ENCODE measurements at regions not wholly inside any gene's neighbourhood (a gene's known extent, or its start where the extent isn't known, plus 50 kb on each side); places are given as distances from the start of the nearest gene placed in this dataset.

DNA sequence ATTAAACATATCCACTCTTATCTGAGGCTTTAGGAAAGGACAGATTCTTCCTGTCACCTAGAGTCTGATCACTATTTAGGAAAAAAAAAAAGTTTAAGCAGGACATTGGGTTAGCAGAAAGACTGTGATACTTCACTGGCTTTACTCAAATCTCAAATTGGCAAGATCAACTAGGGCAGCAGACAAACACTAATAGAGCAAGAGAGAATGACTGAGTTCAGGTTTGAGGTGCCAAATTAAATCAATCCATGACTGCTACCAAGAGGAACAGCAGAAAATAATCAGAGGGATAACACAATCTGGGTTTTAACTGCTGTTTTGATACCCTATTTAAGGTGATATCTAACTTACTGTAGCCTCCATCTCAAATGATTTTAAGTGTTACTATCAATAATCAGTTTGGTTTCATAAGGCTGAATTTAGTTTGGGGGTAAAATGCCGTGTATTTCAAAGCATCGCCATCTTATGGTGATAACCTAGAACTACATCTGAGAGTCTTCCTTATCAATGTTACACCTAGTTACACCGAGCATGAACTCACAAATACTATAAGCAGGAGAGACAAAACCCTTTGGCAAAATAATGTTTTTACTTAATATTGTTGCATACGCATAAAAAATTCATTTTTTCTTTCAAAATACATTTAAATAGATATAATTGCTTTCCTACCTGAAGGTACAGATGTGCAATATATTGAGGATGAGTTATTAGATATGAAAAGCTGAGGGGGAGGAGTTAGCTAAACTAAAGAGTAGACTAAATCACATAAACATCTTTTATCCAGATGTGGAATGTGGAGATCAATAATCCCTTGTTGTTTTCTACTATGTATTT is 286.4 kb upstream of the CDH12 start:
- Histone ChIP-seq H2AFZ (no peak overlapping the region), H3F3A (ENCODE audit: insufficient read depth) (no peaks in the 10 kb centered on the region), H3K36me3 (ENCODE audit: low read depth) (no peaks in the 10 kb centered on the region), H3K4me1 (ENCODE audit: insufficient read depth) (no peaks in the 10 kb centered on the region), H3K9me2 (ENCODE audit: insufficient read depth) (no peaks in the 10 kb centered on the region), H3K4me2 (ENCODE audit: unreplicated experiment) (no peak overlapping the region), H3K27me3 (replicated peaks; ENCODE audit: insufficient read depth) (no peaks in the 10 kb centered on the region), H3K27ac (no peak overlapping the region), H4K20me1 (ENCODE audit: insufficient read depth) (no peaks in the 10 kb centered on the region), H3K9ac (no peak overlapping the region), H3K4me3 (no peak overlapping the region), H3K79me2 (ENCODE audit: insufficient read depth) (no peaks in the 10 kb centered on the region), H3K9me3 (ENCODE audit: low read depth) (no peaks in the 10 kb centered on the region)
- TF ChIP-seq EZH2 (IDR thresholded peaks at IDR 0.05; ENCODE audit: insufficient read depth, poor library complexity, severe bottlenecking), result no peak
- TF ChIP-seq EZH2phosphoT487 (IDR thresholded peaks at IDR 0.05; ENCODE audit: insufficient read depth, low read depth), result no peak
- WGBS, 2 experiments (ENCODE audit: low coverage in 1 of 2, low lambda C conversion rate in 2 of 2, missing lambda C conversion rate in 2 of 2), result 6 to 8% methylated on average over 4 of the region's 4 CpGs
- peak; percentile 18 for DNase-seq
- in situ Hi-C loops (cut with MboI), result no loop called here

DNA sequence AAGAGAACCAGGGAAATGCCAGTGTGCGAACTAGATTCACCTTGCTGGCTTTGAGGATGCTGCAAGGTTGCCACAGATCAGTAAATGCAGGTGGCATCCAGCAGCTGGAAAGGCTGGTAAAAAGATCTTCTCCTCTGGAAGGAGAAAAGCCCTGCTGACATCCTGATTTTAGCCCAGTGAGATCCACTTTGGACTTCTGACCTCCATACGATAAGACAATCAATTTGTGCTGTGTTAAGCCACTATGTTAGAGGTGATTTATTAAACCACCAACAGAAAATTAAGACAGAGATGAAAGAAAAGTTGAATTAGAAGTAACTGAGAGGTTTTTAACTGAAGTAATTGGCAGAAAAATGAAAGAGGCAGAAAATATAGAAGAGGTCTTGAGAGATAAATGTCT is 283.8 kb upstream of the CDH12 start:
- no peaks in the 10 kb centered on the region for H3K27me3 ChIP-seq (replicated peaks; ENCODE audit: insufficient read depth)
- no peaks in the 10 kb centered on the region for H3K9me3 ChIP-seq (ENCODE audit: low read depth)
- no peaks in the 10 kb centered on the region for H3F3A ChIP-seq (ENCODE audit: insufficient read depth)
- no peak overlapping the region for H3K9ac ChIP-seq
- no peak overlapping the region for H3K4me2 ChIP-seq (ENCODE audit: unreplicated experiment)
- DNase-seq, result no peak
- H4K20me1 ChIP-seq (ENCODE audit: insufficient read depth), result no peaks in the 10 kb centered on the region
- H3K27ac ChIP-seq, result no peak overlapping the region
- no peaks in the 10 kb centered on the region for H3K36me3 ChIP-seq (ENCODE audit: low read depth)
- H3K4me3 ChIP-seq, result no peak overlapping the region
- H3K9me2 ChIP-seq (ENCODE audit: insufficient read depth), result no peaks in the 10 kb centered on the region
- no peaks in the 10 kb centered on the region for H3K4me1 ChIP-seq (ENCODE audit: insufficient read depth)
- no peak overlapping the region for H2AFZ ChIP-seq
- in situ Hi-C loops (cut with MboI), result no loop called here
- H3K79me2 ChIP-seq (ENCODE audit: insufficient read depth), result no peaks in the 10 kb centered on the region
- no peak for TF ChIP-seq EZH2phosphoT487 (IDR thresholded peaks at IDR 0.05; ENCODE audit: insufficient read depth, low read depth)
- no peak for TF ChIP-seq EZH2 (IDR thresholded peaks at IDR 0.05; ENCODE audit: insufficient read depth, poor library complexity, severe bottlenecking)
- 43 to 48% methylated on average over 2 of the region's 2 CpGs for WGBS, 2 experiments (ENCODE audit: low coverage in 1 of 2, low lambda C conversion rate in 2 of 2, missing lambda C conversion rate in 2 of 2)

GRCh38 chr5:23132231-23132630 is 279.1 kb upstream of the CDH12 start:
- no peaks in the 10 kb centered on the region for H3K4me1 ChIP-seq (ENCODE audit: insufficient read depth)
- H2AFZ ChIP-seq, result no peak overlapping the region
- no peaks in the 10 kb centered on the region for H3K9me3 ChIP-seq (ENCODE audit: low read depth)
- no peak overlapping the region for H3K27ac ChIP-seq
- H3K79me2 ChIP-seq (ENCODE audit: insufficient read depth), result no peaks in the 10 kb centered on the region
- no peak overlapping the region for H3K9ac ChIP-seq
- 52 to 63% methylated on average over 2 of the region's 2 CpGs for WGBS, 2 experiments (ENCODE audit: low coverage in 1 of 2, low lambda C conversion rate in 2 of 2, missing lambda C conversion rate in 2 of 2)
- DNase-seq, result no peak
- H3K4me2 ChIP-seq (ENCODE audit: unreplicated experiment), result no peak overlapping the region
- H3K36me3 ChIP-seq (ENCODE audit: low read depth), result no peaks in the 10 kb centered on the region
- in situ Hi-C loops (cut with MboI), result no loop called here
- no peaks in the 10 kb centered on the region for H3K27me3 ChIP-seq (replicated peaks; ENCODE audit: insufficient read depth)
- H3K9me2 ChIP-seq (ENCODE audit: insufficient read depth), result no peaks in the 10 kb centered on the region
- H4K20me1 ChIP-seq (ENCODE audit: insufficient read depth), result no peaks in the 10 kb centered on the region
- TF ChIP-seq EZH2phosphoT487 (IDR thresholded peaks at IDR 0.05; ENCODE audit: insufficient read depth, low read depth) (no peak), EZH2 (IDR thresholded peaks at IDR 0.05; ENCODE audit: insufficient read depth, poor library complexity, severe bottlenecking) (no peak)
- no peaks in the 10 kb centered on the region for H3F3A ChIP-seq (ENCODE audit: insufficient read depth)
- H3K4me3 ChIP-seq, result no peak overlapping the region

DNA sequence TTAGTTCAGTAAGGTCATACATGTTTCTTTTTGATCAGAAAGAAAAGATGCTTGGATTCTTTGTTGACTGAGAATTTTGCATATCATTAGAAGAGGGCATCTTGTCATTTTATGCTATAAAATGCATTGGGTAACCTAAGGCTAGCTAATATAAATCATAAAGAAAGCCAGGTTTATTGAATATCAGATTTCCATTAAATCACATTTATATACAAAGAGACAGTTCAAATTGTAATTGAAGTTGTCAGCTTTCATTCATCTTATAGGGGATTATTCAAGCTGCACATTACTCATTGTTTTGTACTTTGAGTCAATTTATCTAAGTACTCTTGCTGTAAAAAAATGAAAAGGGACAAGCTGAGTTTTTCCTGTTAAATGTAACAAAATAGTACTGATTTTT is 259.1 kb upstream of the CDH12 start:
- no peaks in the 10 kb centered on the region for H3K9me2 ChIP-seq (ENCODE audit: insufficient read depth)
- no peak overlapping the region for H3K4me2 ChIP-seq (ENCODE audit: unreplicated experiment)
- no peaks in the 10 kb centered on the region for H4K20me1 ChIP-seq (ENCODE audit: insufficient read depth)
- no peaks in the 10 kb centered on the region for H3K9me3 ChIP-seq (ENCODE audit: low read depth)
- H3F3A ChIP-seq (ENCODE audit: insufficient read depth), result no peaks in the 10 kb centered on the region
- H3K27ac ChIP-seq, result no peak overlapping the region
- no peak overlapping the region for H3K9ac ChIP-seq
- H3K4me3 ChIP-seq, result no peak overlapping the region
- H2AFZ ChIP-seq, result no peak overlapping the region
- H3K4me1 ChIP-seq (ENCODE audit: insufficient read depth), result no peaks in the 10 kb centered on the region
- TF ChIP-seq EZH2phosphoT487 (IDR thresholded peaks at IDR 0.05; ENCODE audit: insufficient read depth, low read depth), result no peak
- no peak for TF ChIP-seq EZH2 (IDR thresholded peaks at IDR 0.05; ENCODE audit: insufficient read depth, poor library complexity, severe bottlenecking)
- no peaks in the 10 kb centered on the region for H3K27me3 ChIP-seq (replicated peaks; ENCODE audit: insufficient read depth)
- H3K79me2 ChIP-seq (ENCODE audit: insufficient read depth), result no peaks in the 10 kb centered on the region
- DNase-seq, result no peak
- no peaks in the 10 kb centered on the region for H3K36me3 ChIP-seq (ENCODE audit: low read depth)
- in situ Hi-C loops (cut with MboI), result no loop called here
